DOHH2 (cell line): ENCODE measurements at regions not wholly inside any gene's neighbourhood (a gene's known extent, or its start where the extent isn't known, plus 50 kb on each side); places are given as distances from the start of the nearest gene placed in this dataset.

Source experiments
- H3F3A ChIP-seq: fragments of 200-600 bp; sonication (generic), shearing (Covaris generic); 2 replicates; pipeline ENCODE4 v1.6.0; 2016; ENCODE audit warnings: antibody characterized with exemption, mild to moderate bottlenecking; ENCODE audit not compliant: control insufficient read depth, insufficient read depth
- H3K27ac ChIP-seq: fragments of 200-600 bp; sonication (generic); 2 replicates; pipeline ENCODE4 v1.5.1; 2014; ENCODE audit warnings: low read depth, mild to moderate bottlenecking, low read length, moderate library complexity
- H3K27me3 ChIP-seq: fragments of 200-600 bp; sonication (generic); 2 replicates; pipeline ENCODE4 v1.6.1; 2014; ENCODE audit warnings: mild to moderate bottlenecking, low read length, mixed read lengths; ENCODE audit not compliant: control insufficient read depth
- H3K36me3 ChIP-seq: fragments of 200-600 bp; sonication (generic); 2 replicates; pipeline ENCODE4 v1.6.1; 2014; ENCODE audit warnings: mild to moderate bottlenecking, low read length, moderate library complexity, mixed read lengths; ENCODE audit not compliant: control insufficient read depth
- H3K4me1 ChIP-seq: fragments of 200-600 bp; sonication (generic); 2 replicates; pipeline ENCODE4 v1.6.1; 2014; ENCODE audit warnings: mild to moderate bottlenecking, low read length, mixed read lengths; ENCODE audit not compliant: control insufficient read depth
- H3K4me2 ChIP-seq: fragments of 200-600 bp; sonication (generic); 2 replicates; pipeline ENCODE4 v1.6.0; 2014; ENCODE audit warnings: mild to moderate bottlenecking, low read length, moderate library complexity
- H3K4me3 ChIP-seq: fragments of 200-600 bp; sonication (generic); 2 replicates; pipeline ENCODE4 v1.5.1; 2014; ENCODE audit warnings: mild to moderate bottlenecking, low read length, mixed read lengths
- H3K79me2 ChIP-seq: fragments of 200-600 bp; sonication (generic); 2 replicates; pipeline ENCODE4 v1.6.1; 2014; ENCODE audit warnings: mild to moderate bottlenecking, low read length, mixed read lengths; ENCODE audit not compliant: control insufficient read depth
- H3K9me2 ChIP-seq: fragments of 200-600 bp; sonication (generic); replicated peaks from 2 replicates; pipeline ENCODE4 v1.6.1; 2014; ENCODE audit warnings: mild to moderate bottlenecking, low read length, mixed read lengths; ENCODE audit not compliant: control insufficient read depth
- H3K9me3 ChIP-seq: fragments of 200-600 bp; sonication (generic); 2 replicates; pipeline ENCODE4 v1.6.1; 2014; ENCODE audit warnings: antibody characterized with exemption, low read length, mixed read lengths; ENCODE audit not compliant: control insufficient read depth, insufficient read depth
- H4K20me1 ChIP-seq: fragments of 200-600 bp; sonication (generic); 2 replicates; pipeline ENCODE4 v1.6.0; 2014; ENCODE audit warnings: low read depth, mild to moderate bottlenecking, antibody characterized with exemption, low read length, moderate library complexity; ENCODE audit not compliant: control insufficient read depth, insufficient read depth
- EZH2phosphoT487 ChIP-seq: fragments of 200-600 bp; sonication (generic); IDR thresholded peaks from 2 replicates; pipeline ENCODE4 v1.6.1; 2017; ENCODE audit warnings: borderline replicate concordance, mild to moderate bottlenecking, antibody characterized with exemption, low read length, moderate library complexity, mixed read lengths
- TF ChIP-seq, protein P1 (sequence below): fragments of 200-600 bp; sonication (generic); IDR thresholded peaks from one replicate; pipeline ENCODE4 v1.5.1; 2014; ENCODE audit warnings: antibody characterized with exemption, mild to moderate bottlenecking, low read depth, low read length; ENCODE audit not compliant: poor library complexity, severe bottlenecking

DNA sequence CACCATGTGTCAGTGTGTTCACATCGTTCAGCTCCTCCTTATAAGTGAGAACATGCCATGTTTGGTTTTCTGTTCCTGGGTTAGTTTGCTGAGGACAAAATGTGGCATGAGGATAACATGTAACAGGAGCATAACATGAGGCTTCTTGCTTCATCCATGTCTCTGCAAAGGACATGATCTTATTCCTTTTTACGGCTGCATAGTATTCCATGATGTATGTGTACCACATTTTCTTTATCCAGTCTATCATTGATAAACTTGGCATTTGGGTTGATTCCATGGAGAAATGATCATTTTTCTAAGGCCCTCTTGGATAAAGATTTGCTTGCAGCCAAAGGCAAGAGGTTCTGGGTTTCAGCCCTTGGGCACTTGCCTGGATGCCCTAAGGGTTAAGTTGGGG, 128.5 kb upstream of the ZEB1 start:
- TF ChIP-seq, protein P1, sequence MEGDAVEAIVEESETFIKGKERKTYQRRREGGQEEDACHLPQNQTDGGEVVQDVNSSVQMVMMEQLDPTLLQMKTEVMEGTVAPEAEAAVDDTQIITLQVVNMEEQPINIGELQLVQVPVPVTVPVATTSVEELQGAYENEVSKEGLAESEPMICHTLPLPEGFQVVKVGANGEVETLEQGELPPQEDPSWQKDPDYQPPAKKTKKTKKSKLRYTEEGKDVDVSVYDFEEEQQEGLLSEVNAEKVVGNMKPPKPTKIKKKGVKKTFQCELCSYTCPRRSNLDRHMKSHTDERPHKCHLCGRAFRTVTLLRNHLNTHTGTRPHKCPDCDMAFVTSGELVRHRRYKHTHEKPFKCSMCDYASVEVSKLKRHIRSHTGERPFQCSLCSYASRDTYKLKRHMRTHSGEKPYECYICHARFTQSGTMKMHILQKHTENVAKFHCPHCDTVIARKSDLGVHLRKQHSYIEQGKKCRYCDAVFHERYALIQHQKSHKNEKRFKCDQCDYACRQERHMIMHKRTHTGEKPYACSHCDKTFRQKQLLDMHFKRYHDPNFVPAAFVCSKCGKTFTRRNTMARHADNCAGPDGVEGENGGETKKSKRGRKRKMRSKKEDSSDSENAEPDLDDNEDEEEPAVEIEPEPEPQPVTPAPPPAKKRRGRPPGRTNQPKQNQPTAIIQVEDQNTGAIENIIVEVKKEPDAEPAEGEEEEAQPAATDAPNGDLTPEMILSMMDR: no peak
- no peak for TF ChIP-seq EZH2phosphoT487
- Histone ChIP-seq H3K4me2 (no peak overlapping the region), H4K20me1 (no peaks in the 10 kb centered on the region), H3K4me3 (no peak overlapping the region), H3F3A (no peaks in the 10 kb centered on the region), H3K4me1 (no peaks in the 10 kb centered on the region), H3K27ac (no peak overlapping the region), H3K79me2 (no peaks in the 10 kb centered on the region), H3K27me3 (no peaks in the 10 kb centered on the region), H3K9me2 (no peaks in the 10 kb centered on the region), H3K36me3 (no peaks in the 10 kb centered on the region), H3K9me3 (no peaks in the 10 kb centered on the region)

- H3K27ac ChIP-seq: no peak overlapping the region
- H3K4me2 ChIP-seq: no peak overlapping the region
- H3K27me3 ChIP-seq: no peaks in the 10 kb centered on the region
- H3F3A ChIP-seq: no peaks in the 10 kb centered on the region
- no peaks in the 10 kb centered on the region for H3K9me2 ChIP-seq
- H3K4me3 ChIP-seq: no peak overlapping the region
- H3K9me3 ChIP-seq: no peaks in the 10 kb centered on the region
- H3K36me3 ChIP-seq: no peaks in the 10 kb centered on the region
- no peaks in the 10 kb centered on the region for H3K79me2 ChIP-seq
- no peak for TF ChIP-seq EZH2phosphoT487
- TF ChIP-seq, protein P1: no peak
- H4K20me1 ChIP-seq: no peaks in the 10 kb centered on the region
- H3K4me1 ChIP-seq: no peaks in the 10 kb centered on the region
Observed at GRCh38 chr10:31192475-31192874, 126.5 kb upstream of the ZEB1 start.

GRCh38 chr10:31194986-31195385, 124.0 kb upstream of the ZEB1 start:
- no peaks in the 10 kb centered on the region for H3F3A ChIP-seq
- H3K27me3 ChIP-seq: no peaks in the 10 kb centered on the region
- TF ChIP-seq, protein P1: no peak
- TF ChIP-seq EZH2phosphoT487: no peak
- no peak overlapping the region for H3K27ac ChIP-seq
- H3K4me3 ChIP-seq: no peak overlapping the region
- no peaks in the 10 kb centered on the region for H3K9me3 ChIP-seq
- no peak overlapping the region for H3K4me2 ChIP-seq
- no peaks in the 10 kb centered on the region for H4K20me1 ChIP-seq
- H3K9me2 ChIP-seq: no peaks in the 10 kb centered on the region
- H3K79me2 ChIP-seq: no peaks in the 10 kb centered on the region
- H3K36me3 ChIP-seq: no peaks in the 10 kb centered on the region
- H3K4me1 ChIP-seq: no peaks in the 10 kb centered on the region

GRCh38 chr10:31197886-31198285, 121.1 kb upstream of the ZEB1 start:
- Histone ChIP-seq H3F3A (no peaks in the 10 kb centered on the region), H3K9me2 (no peaks in the 10 kb centered on the region), H4K20me1 (no peaks in the 10 kb centered on the region), H3K27ac (no peak overlapping the region), H3K27me3 (no peaks in the 10 kb centered on the region), H3K9me3 (no peaks in the 10 kb centered on the region), H3K4me3 (no peak overlapping the region), H3K4me2 (no peak overlapping the region), H3K36me3 (no peaks in the 10 kb centered on the region), H3K4me1 (no peaks in the 10 kb centered on the region), H3K79me2 (no peaks in the 10 kb centered on the region)
- TF ChIP-seq, protein P1: no peak
- no peak for TF ChIP-seq EZH2phosphoT487
